ENCODE measurements at regions not wholly inside any gene's neighbourhood (a gene's known extent, or its start where the extent isn't known, plus 50 kb on each side); places are given as distances from the start of the nearest gene placed in this dataset.

DNA sequence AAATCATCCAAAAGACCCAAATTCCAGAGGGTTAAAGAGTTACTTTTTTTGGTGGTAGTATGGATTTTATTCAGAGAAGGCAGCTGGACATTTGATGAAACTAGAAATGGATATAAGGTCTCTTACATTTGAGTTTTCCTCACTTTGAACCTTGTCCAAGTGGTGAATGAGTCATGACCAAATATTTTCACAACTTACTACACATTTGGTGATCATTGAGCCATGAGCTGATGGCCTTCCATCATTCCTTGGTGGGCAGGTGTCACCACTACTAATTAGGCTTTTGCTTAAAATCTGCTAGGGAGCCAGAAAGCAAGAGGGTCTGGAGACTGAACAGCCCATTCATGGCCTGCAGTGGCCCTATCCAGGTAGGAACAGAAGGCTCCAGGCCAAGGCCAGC is 620.2 kb upstream of the INTU start:
- TF ChIP-seq POLR2AphosphoS5 (IDR thresholded peaks at IDR 0.05; ENCODE audit: insufficient read depth, low read depth, low read length) (no peak), FOS (IDR thresholded peaks at IDR 0.05; ENCODE audit: borderline replicate concordance, insufficient read depth, low read length) (no peak), EZH2 (IDR thresholded peaks at IDR 0.05; ENCODE audit: borderline replicate concordance, low read depth, low read length, severe bottlenecking) (no peak), POLR2A (IDR thresholded peaks at IDR 0.05; ENCODE audit: low read depth, low read length) (no peak), GATA2 (IDR thresholded peaks at IDR 0.05; ENCODE audit: insufficient read depth, insufficient read length, low read depth, low read length) (no peak)
- TF ChIP-seq, protein P1, sequence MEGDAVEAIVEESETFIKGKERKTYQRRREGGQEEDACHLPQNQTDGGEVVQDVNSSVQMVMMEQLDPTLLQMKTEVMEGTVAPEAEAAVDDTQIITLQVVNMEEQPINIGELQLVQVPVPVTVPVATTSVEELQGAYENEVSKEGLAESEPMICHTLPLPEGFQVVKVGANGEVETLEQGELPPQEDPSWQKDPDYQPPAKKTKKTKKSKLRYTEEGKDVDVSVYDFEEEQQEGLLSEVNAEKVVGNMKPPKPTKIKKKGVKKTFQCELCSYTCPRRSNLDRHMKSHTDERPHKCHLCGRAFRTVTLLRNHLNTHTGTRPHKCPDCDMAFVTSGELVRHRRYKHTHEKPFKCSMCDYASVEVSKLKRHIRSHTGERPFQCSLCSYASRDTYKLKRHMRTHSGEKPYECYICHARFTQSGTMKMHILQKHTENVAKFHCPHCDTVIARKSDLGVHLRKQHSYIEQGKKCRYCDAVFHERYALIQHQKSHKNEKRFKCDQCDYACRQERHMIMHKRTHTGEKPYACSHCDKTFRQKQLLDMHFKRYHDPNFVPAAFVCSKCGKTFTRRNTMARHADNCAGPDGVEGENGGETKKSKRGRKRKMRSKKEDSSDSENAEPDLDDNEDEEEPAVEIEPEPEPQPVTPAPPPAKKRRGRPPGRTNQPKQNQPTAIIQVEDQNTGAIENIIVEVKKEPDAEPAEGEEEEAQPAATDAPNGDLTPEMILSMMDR (IDR thresholded peaks at IDR 0.05; ENCODE audit: extremely low read depth in 1 of 2, insufficient read depth in 1 of 2, low read depth in 1 of 2, low read length in 2 of 2) = no peak
